HUES6 (cell line): ENCODE measurements at regions not wholly inside any gene's neighbourhood (a gene's known extent, or its start where the extent isn't known, plus 50 kb on each side); places are given as distances from the start of the nearest gene placed in this dataset.

Source experiments
- H3K27ac ChIP-seq: 2 replicates; pipeline ENCODE4 v1.7.0; 2013; ENCODE audit warnings: low read depth, mild to moderate bottlenecking, low read length, inconsistent platforms
- H3K27me3 ChIP-seq: 2 replicates; pipeline ENCODE4 v1.6.1; 2013; ENCODE audit warnings: low read length; ENCODE audit not compliant: control insufficient read depth, insufficient read depth
- H3K36me3 ChIP-seq: 2 replicates; pipeline ENCODE4 v1.6.1; 2013; ENCODE audit warnings: low read length; ENCODE audit not compliant: control insufficient read depth, insufficient read depth
- H3K4me1 ChIP-seq: 2 replicates; pipeline ENCODE4 v1.6.1; 2013; ENCODE audit warnings: low read length; ENCODE audit not compliant: control insufficient read depth, insufficient read depth
- H3K4me3 ChIP-seq: 2 replicates; pipeline ENCODE4 v1.5.1; 2013; ENCODE audit warnings: low read depth, low read length
- H3K9ac ChIP-seq: one replicate; pipeline ENCODE4 v1.6.1; 2013; ENCODE audit warnings: mild to moderate bottlenecking, low read length
- H3K9me3 ChIP-seq: 2 replicates; pipeline ENCODE4 v1.6.1; 2013; ENCODE audit warnings: low read depth, low read length; ENCODE audit not compliant: control insufficient read depth, insufficient read depth

GRCh38 chr18:28999726-29000125 lies 822.8 kb upstream of the CDH2 start:
- H3K9me3 ChIP-seq, result no peaks in the 10 kb centered on the region
- no peak overlapping the region for H3K4me3 ChIP-seq
- no peaks in the 10 kb centered on the region for H3K27me3 ChIP-seq
- H3K4me1 ChIP-seq, result peaks cover 16% of the 10 kb centered on the region
- H3K9ac ChIP-seq, result no peak overlapping the region
- H3K36me3 ChIP-seq, result no peaks in the 10 kb centered on the region
- no peak overlapping the region for H3K27ac ChIP-seq

GRCh38 chr18:28995319-28995718 lies 818.4 kb upstream of the CDH2 start:
- H3K9ac ChIP-seq, result no peak overlapping the region
- no peaks in the 10 kb centered on the region for H3K27me3 ChIP-seq
- H3K36me3 ChIP-seq, result no peaks in the 10 kb centered on the region
- H3K4me3 ChIP-seq, result no peak overlapping the region
- H3K9me3 ChIP-seq, result no peaks in the 10 kb centered on the region
- H3K27ac ChIP-seq, result no peak overlapping the region
- no peaks in the 10 kb centered on the region for H3K4me1 ChIP-seq

- Histone ChIP-seq H3K27ac (no peak overlapping the region), H3K36me3 (no peaks in the 10 kb centered on the region), H3K9ac (no peak overlapping the region), H3K4me1 (no peaks in the 10 kb centered on the region), H3K4me3 (no peak overlapping the region), H3K27me3 (no peaks in the 10 kb centered on the region), H3K9me3 (no peaks in the 10 kb centered on the region)
Observed at GRCh38 chr18:28984731-28985130, 807.8 kb upstream of the CDH2 start.

DNA sequence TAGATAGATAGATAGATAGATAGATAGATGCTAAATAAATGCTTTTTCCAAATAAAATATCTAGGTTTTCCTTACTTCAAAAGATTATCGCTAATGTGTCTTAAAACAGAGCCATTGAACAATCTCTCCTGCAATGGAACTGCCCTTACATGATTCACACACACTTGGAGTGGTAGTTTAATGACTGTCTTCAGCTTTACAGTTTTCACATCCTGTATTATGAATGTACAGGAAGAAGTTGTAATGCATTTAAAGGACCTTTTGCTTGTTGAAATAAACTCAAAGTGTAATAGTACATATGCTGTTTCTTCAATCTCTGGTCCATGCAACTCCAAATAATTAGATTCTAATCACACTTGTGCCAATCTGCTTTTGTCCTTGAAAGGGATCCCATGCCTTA lies 797.6 kb upstream of the CDH2 start:
- Histone ChIP-seq H3K9me3 (no peaks in the 10 kb centered on the region), H3K9ac (no peak overlapping the region), H3K4me3 (no peak overlapping the region), H3K4me1 (no peaks in the 10 kb centered on the region), H3K27ac (no peak overlapping the region), H3K27me3 (no peaks in the 10 kb centered on the region), H3K36me3 (no peaks in the 10 kb centered on the region)

DNA sequence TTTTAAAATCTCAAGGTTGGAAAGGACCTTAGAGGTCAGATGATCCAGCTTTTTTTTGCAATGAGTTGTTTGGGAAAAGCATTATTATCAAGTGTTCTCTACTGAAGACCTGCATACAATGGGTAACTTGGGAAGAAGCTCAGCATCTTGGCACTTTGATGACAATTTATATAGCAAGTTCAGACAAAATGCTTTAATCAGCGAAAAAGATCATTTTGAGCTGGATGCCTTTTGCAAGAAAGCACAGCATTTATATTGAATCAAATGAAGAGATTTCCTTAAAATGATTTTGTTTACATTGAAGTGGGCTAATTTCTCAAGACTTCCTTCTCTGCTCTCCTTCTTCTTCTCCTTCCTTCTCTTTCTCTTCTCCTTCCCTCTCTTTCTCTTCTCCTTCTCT lies 796.4 kb upstream of the CDH2 start:
- H3K4me3 ChIP-seq, result no peak overlapping the region
- no peaks in the 10 kb centered on the region for H3K27me3 ChIP-seq
- no peaks in the 10 kb centered on the region for H3K9me3 ChIP-seq
- H3K9ac ChIP-seq, result no peak overlapping the region
- no peak overlapping the region for H3K27ac ChIP-seq
- H3K4me1 ChIP-seq, result no peaks in the 10 kb centered on the region
- no peaks in the 10 kb centered on the region for H3K36me3 ChIP-seq

DNA sequence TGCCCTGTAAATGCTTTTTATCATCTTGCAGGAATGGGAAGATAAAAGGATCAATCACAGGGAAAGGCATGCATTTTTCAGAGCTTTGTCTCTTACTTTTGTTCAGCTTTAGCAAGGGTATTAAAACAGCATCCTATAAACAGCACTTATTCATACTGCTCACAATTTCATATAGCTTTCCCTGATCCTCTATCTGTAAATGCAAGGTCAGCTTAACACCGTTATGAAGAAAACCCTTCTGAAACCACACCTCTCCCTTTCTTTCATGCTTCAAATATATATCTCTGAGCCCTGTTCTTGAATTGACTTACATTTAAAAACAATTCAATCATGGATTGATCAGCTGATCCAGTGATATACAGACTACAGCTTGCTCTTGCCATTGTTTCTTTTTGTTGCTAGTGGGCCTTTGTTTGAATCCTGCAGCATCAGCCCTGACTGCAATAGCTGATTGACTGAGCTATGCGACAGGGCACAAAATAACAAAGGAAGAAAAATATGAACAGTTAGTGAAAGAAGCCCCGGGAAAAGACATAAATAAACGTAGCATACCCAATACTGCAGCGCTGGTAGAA lies 795.5 kb upstream of the CDH2 start:
- H3K4me1 ChIP-seq, result no peaks in the 10 kb centered on the region
- no peak overlapping the region for H3K27ac ChIP-seq
- no peak overlapping the region for H3K9ac ChIP-seq
- no peak overlapping the region for H3K4me3 ChIP-seq
- no peaks in the 10 kb centered on the region for H3K36me3 ChIP-seq
- no peaks in the 10 kb centered on the region for H3K9me3 ChIP-seq
- H3K27me3 ChIP-seq, result no peaks in the 10 kb centered on the region

DNA sequence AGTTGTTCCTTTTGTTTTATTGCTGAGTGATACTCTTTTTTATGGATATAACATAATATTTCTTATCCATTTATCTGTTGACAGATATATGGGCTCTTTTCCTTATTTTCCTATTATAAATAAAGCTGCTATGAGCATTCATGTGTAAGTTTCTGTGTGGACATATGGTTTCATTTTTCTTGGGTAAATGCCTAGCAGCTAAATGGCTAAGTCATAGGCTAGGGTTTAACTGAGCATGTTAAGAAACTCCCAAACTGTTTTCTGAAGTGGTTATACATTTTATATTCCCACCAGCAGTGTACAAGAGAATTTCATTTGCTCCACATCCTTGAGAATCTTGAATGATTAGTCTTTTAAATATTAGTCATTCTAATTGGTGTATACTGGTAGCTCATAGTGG lies 786.6 kb upstream of the CDH2 start:
- H3K9me3 ChIP-seq, result no peaks in the 10 kb centered on the region
- no peak overlapping the region for H3K4me3 ChIP-seq
- no peaks in the 10 kb centered on the region for H3K36me3 ChIP-seq
- no peak overlapping the region for H3K9ac ChIP-seq
- no peaks in the 10 kb centered on the region for H3K27me3 ChIP-seq
- 0 out of 2 replicates have a peak, but pooled peaks cover 3% of the 10 kb centered on the region for H3K4me1 ChIP-seq
- no peak overlapping the region for H3K27ac ChIP-seq

DNA sequence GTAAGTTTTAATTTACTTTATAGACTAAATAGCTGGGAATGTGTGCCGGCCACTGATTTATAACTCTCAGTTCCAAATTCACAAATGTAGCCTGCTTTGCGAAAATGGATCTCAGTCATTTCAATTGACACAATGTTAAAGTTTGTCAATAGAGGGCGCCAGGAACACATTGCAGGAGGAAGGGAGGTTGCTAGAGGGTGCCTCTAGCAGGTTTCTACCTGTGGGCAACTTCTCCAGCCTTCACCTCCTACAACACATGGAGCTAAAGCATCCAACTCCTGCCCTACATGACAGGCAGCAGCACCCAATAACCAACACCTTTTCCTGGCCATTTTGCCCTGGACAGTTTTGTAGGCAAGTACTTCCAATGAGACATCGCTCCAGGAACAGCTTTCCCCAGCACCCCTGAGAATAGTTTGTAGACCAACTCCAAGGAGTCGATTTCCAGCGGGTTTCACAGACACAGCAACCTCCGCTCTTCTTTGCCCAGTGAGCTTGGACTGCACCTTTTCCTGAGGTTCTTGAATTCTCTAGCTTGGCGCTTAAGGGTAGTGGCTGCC lies 784.8 kb upstream of the CDH2 start:
- Histone ChIP-seq H3K27me3 (no peaks in the 10 kb centered on the region), H3K36me3 (no peaks in the 10 kb centered on the region), H3K9me3 (no peaks in the 10 kb centered on the region), H3K4me1 (0 out of 2 replicates have a peak, but pooled peaks cover 3% of the 10 kb centered on the region), H3K9ac (no peak overlapping the region), H3K4me3 (no peak overlapping the region), H3K27ac (no peak overlapping the region)

DNA sequence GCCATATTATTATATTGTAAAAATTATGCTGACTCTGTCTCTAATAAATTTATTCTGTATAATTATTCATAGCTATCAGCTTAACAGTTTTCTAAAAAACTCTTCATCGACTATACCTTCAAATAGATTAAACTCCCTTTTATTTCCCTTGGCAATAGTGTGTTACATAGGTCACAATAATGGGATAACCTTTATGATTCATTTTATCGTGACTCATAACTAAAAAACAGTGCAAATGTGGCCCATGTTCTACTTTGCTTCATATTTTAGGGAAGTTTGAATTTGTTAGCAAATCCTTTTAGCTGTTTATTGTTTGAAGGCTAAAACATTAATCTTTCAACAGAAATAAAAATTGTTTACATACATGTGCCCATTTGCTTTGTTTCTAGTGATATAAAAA lies 783.2 kb upstream of the CDH2 start:
- H3K4me3 ChIP-seq, result no peak overlapping the region
- no peaks in the 10 kb centered on the region for H3K36me3 ChIP-seq
- H3K9ac ChIP-seq, result no peak overlapping the region
- no peaks in the 10 kb centered on the region for H3K9me3 ChIP-seq
- 0 out of 2 replicates have a peak, but pooled peaks cover 3% of the 10 kb centered on the region for H3K4me1 ChIP-seq
- H3K27ac ChIP-seq, result no peak overlapping the region
- H3K27me3 ChIP-seq, result no peaks in the 10 kb centered on the region

- Histone ChIP-seq H3K9me3 (peaks cover 19% of the 10 kb centered on the region), H3K4me3 (no peak overlapping the region), H3K4me1 (no peaks in the 10 kb centered on the region), H3K9ac (no peak overlapping the region), H3K27ac (no peak overlapping the region), H3K27me3 (no peaks in the 10 kb centered on the region), H3K36me3 (no peaks in the 10 kb centered on the region)
Observed at GRCh38 chr18:28952339-28952738, 775.4 kb upstream of the CDH2 start.

DNA sequence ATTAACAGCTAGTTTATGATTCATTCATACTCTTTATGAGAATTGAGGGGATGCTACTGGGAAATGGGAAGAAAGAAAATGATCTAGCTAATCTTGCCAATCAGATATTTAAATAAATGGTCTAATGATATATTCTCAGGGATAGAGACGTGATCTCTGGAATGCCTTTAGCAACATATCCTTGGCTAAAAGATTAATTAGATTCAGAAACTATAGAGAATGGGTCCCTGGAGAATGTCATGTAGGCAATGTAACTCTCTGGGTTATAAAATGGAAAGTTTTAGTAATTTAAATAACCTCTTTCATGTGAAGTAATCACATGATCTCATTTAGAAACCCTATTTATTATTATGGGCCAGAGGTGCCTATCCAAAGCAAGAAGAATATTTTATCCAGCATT lies 771.0 kb upstream of the CDH2 start:
- H3K4me1 ChIP-seq, result no peaks in the 10 kb centered on the region
- no peak overlapping the region for H3K9ac ChIP-seq
- no peaks in the 10 kb centered on the region for H3K27me3 ChIP-seq
- H3K27ac ChIP-seq, result no peak overlapping the region
- no peak overlapping the region for H3K4me3 ChIP-seq
- peaks cover 16% of the 10 kb centered on the region for H3K9me3 ChIP-seq
- no peaks in the 10 kb centered on the region for H3K36me3 ChIP-seq
